Activated naive CD8-positive, alpha-beta T cell treated with anti-CD3 and anti-CD28 coated beads, Interleukin-2, amount 50 U/mL, for 24 hours (primary cell): ENCODE measurements at regions not wholly inside any gene's neighbourhood (a gene's known extent, or its start where the extent isn't known, plus 50 kb on each side); places are given as distances from the start of the nearest gene placed in this dataset.

ENCODE experiments used
- ATAC-seq: fragments of 150-1000 bp; cut with Tn5 transposase; one replicate; pipeline ENCODE4 v1.10.0; 2021
- DNase-seq: peaks from one replicate; pipeline ENCODE4 v3.0.0; 2021
- H3K27ac Mint-ChIP-seq: one replicate; pipeline ENCODE4 v1.8.0; 2021; ENCODE audit warnings: mild to moderate bottlenecking, mixed read lengths
- H3K27me3 Mint-ChIP-seq: one replicate; pipeline ENCODE4 v1.8.0; 2021; ENCODE audit warnings: mixed read lengths
- H3K36me3 Mint-ChIP-seq: one replicate; pipeline ENCODE4 v1.8.0; 2021; ENCODE audit warnings: low read depth, mixed read lengths
- H3K4me1 Mint-ChIP-seq: one replicate; pipeline ENCODE4 v1.8.0; 2021; ENCODE audit warnings: mixed read lengths
- H3K4me3 Mint-ChIP-seq: one replicate; pipeline ENCODE4 v1.8.0; 2021; ENCODE audit warnings: mild to moderate bottlenecking, moderate library complexity, mixed read lengths
- H3K9me3 Mint-ChIP-seq: one replicate; pipeline ENCODE4 v1.8.0; 2021; ENCODE audit warnings: mixed read lengths

DNA sequence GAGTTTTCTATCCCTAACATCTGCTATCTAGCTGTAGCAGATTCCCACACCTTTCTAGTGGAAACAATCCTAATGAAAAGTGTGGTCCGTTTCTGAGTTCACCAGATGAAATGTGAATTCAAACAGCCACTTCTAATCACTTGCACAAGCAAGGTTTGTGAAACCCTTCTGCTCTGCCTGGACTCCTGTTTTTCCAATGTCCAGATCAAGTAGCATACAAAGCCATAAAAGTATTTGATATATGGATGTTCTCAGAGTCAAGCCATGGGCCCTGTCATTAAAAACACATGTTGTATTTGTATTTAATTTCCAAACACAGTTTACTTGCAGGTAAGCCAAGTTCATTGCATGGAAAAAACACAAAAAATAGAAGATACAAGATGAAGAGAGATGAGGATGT, 570.4 kb downstream of the NR2F1-AS1 start:
- no peaks in the 10 kb centered on the region for H3K4me1 Mint-ChIP-seq
- H3K4me3 Mint-ChIP-seq: no peak overlapping the region

GRCh38 chr5:93010037-93010436, 571.0 kb downstream of the NR2F1-AS1 start:
- Mint-ChIP-seq H3K4me3 (no peak overlapping the region), H3K27ac (no peak overlapping the region), H3K36me3 (no peaks in the 10 kb centered on the region), H3K27me3 (no peaks in the 10 kb centered on the region), H3K9me3 (no peaks in the 10 kb centered on the region), H3K4me1 (no peaks in the 10 kb centered on the region)
- DNase-seq: no peak
- ATAC-seq: no peak

More for the DNA sequence above, 570.4 kb downstream of the NR2F1-AS1 start:
- H3K27ac Mint-ChIP-seq: no peak overlapping the region
- no peaks in the 10 kb centered on the region for H3K27me3 Mint-ChIP-seq
- DNase-seq: no peak
- H3K9me3 Mint-ChIP-seq: no peaks in the 10 kb centered on the region
- no peak for ATAC-seq
- no peaks in the 10 kb centered on the region for H3K36me3 Mint-ChIP-seq

DNA sequence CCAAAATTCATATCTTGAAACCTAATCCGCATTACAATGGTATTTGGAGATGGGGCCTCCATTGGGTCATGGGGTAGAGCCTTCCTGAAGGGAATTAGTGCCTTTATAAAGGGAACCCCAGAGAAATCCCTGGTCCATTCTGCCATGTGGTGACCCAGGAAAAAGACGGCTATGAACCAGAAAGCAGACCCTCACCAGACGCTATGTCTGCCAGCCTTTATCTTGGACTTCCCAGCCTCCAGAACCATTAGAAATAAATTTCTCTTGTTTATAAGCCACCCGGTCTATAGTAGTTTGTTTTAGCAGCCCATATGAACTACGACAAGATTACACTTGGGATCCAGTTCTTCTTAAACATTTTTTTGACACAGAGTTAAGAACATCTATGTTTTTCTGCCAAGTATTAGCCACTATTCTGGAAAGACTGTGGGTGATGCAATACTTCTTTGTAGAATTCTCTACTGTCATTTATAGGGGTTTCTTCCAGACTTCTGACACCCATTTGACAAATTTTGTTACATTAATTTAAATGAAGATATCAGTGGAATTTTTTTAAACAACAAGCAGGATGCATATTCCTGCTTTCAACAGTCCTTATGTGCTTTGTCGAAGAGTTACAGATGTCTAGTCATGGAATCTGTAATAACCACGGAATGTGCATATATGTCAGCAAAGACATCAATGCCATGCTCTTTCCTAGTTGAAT, 572.4 kb downstream of the NR2F1-AS1 start:
- ATAC-seq: no peak
- Mint-ChIP-seq H3K4me3 (no peak overlapping the region), H3K9me3 (no peaks in the 10 kb centered on the region), H3K36me3 (no peaks in the 10 kb centered on the region), H3K4me1 (no peaks in the 10 kb centered on the region), H3K27me3 (no peaks in the 10 kb centered on the region), H3K27ac (no peak overlapping the region)
- no peak for DNase-seq

- Mint-ChIP-seq H3K9me3 (no peaks in the 10 kb centered on the region), H3K36me3 (no peaks in the 10 kb centered on the region), H3K4me1 (no peaks in the 10 kb centered on the region), H3K27ac (no peak overlapping the region), H3K4me3 (no peak overlapping the region), H3K27me3 (no peaks in the 10 kb centered on the region)
- DNase-seq (no peak), ATAC-seq (no peak)
Measured at GRCh38 chr5:93006915-93007314, 574.1 kb downstream of the NR2F1-AS1 start.

DNA sequence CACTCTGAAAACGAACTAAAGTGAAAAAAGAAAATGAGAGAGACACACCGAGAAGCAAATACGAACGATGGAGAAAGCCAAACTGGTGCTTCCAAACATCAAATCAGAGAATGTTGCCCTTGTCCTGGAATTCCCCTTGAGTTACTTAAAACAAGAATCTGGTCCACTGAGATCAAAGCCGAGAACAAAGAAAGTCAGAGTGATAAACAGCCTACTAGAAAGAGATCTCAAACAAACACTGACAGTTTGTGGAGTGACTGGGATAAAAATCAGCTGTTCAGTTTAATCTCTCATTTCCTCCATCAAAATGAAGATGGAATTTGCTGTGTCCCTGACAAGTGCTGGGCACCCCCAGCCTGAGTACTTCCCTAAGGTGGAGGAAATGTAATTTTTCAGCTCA, 582.6 kb downstream of the NR2F1-AS1 start:
- DNase-seq (no peak), ATAC-seq (no peak)
- Mint-ChIP-seq H3K4me1 (no peaks in the 10 kb centered on the region), H3K4me3 (no peak overlapping the region), H3K27ac (no peak overlapping the region), H3K36me3 (no peaks in the 10 kb centered on the region), H3K27me3 (no peaks in the 10 kb centered on the region), H3K9me3 (peaks cover 8% of the 10 kb centered on the region)

DNA sequence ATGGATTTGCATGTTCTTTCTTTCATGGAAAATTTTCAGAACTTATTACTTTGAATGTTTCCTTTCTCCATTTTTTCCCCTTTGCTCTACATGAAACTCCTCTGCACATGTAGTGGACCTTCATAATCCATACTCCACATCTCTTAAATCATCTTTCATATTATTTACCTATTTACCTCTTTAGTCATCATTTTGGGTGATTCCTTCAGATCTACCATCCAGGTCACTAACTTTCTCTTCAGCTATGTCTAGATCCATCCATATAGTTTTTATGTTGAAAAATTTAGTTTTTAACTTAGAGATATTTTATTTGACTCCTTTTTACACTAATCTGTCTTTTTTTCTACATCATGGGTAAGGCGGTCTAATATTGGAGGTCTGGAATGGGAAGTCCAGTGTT, 586.6 kb downstream of the NR2F1-AS1 start:
- Mint-ChIP-seq H3K27me3 (no peaks in the 10 kb centered on the region), H3K4me1 (no peaks in the 10 kb centered on the region), H3K4me3 (no peak overlapping the region), H3K9me3 (peaks cover 10% of the 10 kb centered on the region), H3K36me3 (no peaks in the 10 kb centered on the region), H3K27ac (no peak overlapping the region)
- DNase-seq: no peak
- no peak for ATAC-seq

DNA sequence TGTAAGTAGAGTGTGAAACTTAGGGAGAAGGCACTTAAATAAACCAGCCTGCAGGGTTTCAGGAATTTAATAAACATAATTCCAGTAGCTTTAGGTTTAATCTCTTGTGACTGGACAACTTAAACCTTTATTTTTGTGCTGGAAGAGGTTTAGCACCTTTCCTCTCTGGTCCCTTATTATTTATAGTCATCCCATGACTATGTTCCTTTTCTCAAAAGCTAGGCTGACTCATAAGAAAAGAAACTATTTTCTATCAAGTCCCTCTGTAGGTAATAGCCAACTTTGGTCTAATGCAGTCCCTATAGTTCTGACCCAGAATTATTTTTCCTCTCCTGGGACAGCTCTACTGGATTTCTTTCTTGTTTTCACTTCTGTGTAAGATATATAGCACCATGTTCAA, 588.9 kb downstream of the NR2F1-AS1 start:
- H3K4me3 Mint-ChIP-seq: no peak overlapping the region
- H3K27ac Mint-ChIP-seq: no peak overlapping the region
- no peak for ATAC-seq
- no peaks in the 10 kb centered on the region for H3K27me3 Mint-ChIP-seq
- no peaks in the 10 kb centered on the region for H3K4me1 Mint-ChIP-seq
- H3K36me3 Mint-ChIP-seq: no peaks in the 10 kb centered on the region
- no peak for DNase-seq
- H3K9me3 Mint-ChIP-seq: peaks cover 18% of the 10 kb centered on the region

DNA sequence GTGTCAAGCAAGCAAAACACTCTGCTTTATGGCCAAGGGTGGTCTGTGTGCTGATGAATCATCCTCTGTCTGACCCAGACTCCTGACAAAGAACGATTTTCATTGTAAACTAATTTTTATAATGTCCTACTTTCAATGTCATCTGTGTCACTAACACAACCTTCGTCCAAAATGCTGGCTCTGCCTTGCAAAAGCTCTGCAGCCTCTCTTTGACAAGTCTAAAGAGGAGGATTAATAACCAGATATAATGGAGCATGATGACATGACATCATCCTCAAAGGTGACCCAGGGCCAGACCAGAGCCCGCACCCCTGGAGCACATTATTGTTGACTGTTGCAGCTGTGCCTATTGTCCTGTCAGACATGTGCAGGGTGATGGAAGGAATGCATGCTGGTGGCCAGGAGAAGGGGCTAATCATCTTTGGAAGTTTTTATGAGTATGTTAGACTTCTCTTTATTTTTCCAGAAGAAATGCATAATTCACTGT, 589.4 kb downstream of the NR2F1-AS1 start:
- H3K27me3 Mint-ChIP-seq: no peaks in the 10 kb centered on the region
- no peak overlapping the region for H3K27ac Mint-ChIP-seq
- H3K4me1 Mint-ChIP-seq: no peaks in the 10 kb centered on the region
- no peak overlapping the region for H3K4me3 Mint-ChIP-seq
- DNase-seq (no peak), ATAC-seq (no peak)
- H3K36me3 Mint-ChIP-seq: no peaks in the 10 kb centered on the region
- peaks cover 18% of the 10 kb centered on the region for H3K9me3 Mint-ChIP-seq

GRCh38 chr5:92990771-92991170, 590.2 kb downstream of the NR2F1-AS1 start:
- no peaks in the 10 kb centered on the region for H3K36me3 Mint-ChIP-seq
- H3K4me1 Mint-ChIP-seq: no peaks in the 10 kb centered on the region
- H3K9me3 Mint-ChIP-seq: peaks cover 18% of the 10 kb centered on the region
- ATAC-seq (no peak), DNase-seq (no peak)
- H3K4me3 Mint-ChIP-seq: no peak overlapping the region
- H3K27me3 Mint-ChIP-seq: no peaks in the 10 kb centered on the region
- H3K27ac Mint-ChIP-seq: no peak overlapping the region

GRCh38 chr5:92981001-92981400, 600.0 kb downstream of the NR2F1-AS1 start:
- H3K4me1 Mint-ChIP-seq: no peaks in the 10 kb centered on the region
- H3K9me3 Mint-ChIP-seq: no peaks in the 10 kb centered on the region
- H3K27me3 Mint-ChIP-seq: no peaks in the 10 kb centered on the region
- H3K27ac Mint-ChIP-seq: no peak overlapping the region
- no peak overlapping the region for H3K4me3 Mint-ChIP-seq
- DNase-seq (no peak), ATAC-seq (no peak)
- no peaks in the 10 kb centered on the region for H3K36me3 Mint-ChIP-seq

- no peaks in the 10 kb centered on the region for H3K9me3 Mint-ChIP-seq
- no peak for ATAC-seq
- H3K4me3 Mint-ChIP-seq: no peak overlapping the region
- H3K4me1 Mint-ChIP-seq: no peaks in the 10 kb centered on the region
- no peaks in the 10 kb centered on the region for H3K27me3 Mint-ChIP-seq
- no peak for DNase-seq
- no peaks in the 10 kb centered on the region for H3K36me3 Mint-ChIP-seq
- no peak overlapping the region for H3K27ac Mint-ChIP-seq
Measured at GRCh38 chr5:92980491-92980890, 600.5 kb downstream of the NR2F1-AS1 start.

DNA sequence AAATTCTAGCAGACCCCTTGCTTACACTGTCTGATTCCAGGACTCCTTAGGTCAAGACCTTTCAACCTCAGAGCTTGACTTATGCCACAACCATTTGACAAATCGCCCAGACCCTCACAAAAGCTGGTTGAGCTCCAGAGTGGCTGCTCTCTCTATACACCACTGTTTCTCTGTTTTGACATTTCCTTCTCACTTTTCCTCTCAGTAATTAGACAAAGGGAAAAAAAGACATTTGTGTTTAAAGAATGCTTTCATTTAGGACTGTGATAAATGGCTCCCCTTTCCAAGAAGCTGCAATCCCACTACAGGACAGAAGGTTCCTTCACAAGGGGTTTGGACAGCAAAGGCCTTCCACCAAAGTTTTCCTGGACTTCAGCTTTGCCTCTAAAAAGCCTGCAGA, 601.3 kb downstream of the NR2F1-AS1 start:
- Mint-ChIP-seq H3K9me3 (peaks cover 3% of the 10 kb centered on the region), H3K4me3 (no peak overlapping the region), H3K36me3 (no peaks in the 10 kb centered on the region), H3K4me1 (no peaks in the 10 kb centered on the region), H3K27me3 (no peaks in the 10 kb centered on the region), H3K27ac (no peak overlapping the region)
- DNase-seq (no peak), ATAC-seq (no peak)

GRCh38 chr5:92977846-92978540, 603.0 kb downstream of the NR2F1-AS1 start:
- Mint-ChIP-seq H3K27ac (no peak overlapping the region), H3K4me3 (no peak overlapping the region), H3K9me3 (peaks cover 8% of the 10 kb centered on the region), H3K27me3 (no peaks in the 10 kb centered on the region), H3K4me1 (no peaks in the 10 kb centered on the region), H3K36me3 (no peaks in the 10 kb centered on the region)
- ATAC-seq (no peak), DNase-seq (no peak)

DNA sequence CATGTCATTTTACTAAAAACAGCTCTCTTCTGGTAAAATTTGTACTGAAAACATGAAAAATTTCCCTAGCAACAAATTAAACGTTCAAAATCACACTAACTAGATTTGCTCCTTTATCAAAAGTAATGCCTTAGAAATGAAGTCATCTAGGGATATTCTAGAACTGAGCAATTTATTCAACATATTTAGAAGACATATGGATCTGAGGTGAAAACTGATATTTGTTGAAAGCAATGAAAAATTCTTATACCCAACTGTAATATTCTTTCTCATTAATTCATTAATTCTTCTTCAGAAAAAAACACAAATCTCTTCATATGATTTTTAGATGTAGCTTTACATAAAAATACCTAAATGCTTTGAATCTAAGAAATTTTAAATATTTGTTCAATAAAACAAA, 604.9 kb downstream of the NR2F1-AS1 start:
- Mint-ChIP-seq H3K27ac (no peak overlapping the region), H3K27me3 (no peaks in the 10 kb centered on the region), H3K36me3 (no peaks in the 10 kb centered on the region), H3K4me1 (no peaks in the 10 kb centered on the region), H3K4me3 (no peak overlapping the region), H3K9me3 (peaks cover 8% of the 10 kb centered on the region)
- ATAC-seq (no peak), DNase-seq (no peak)

GRCh38 chr5:92969781-92970237, 611.2 kb downstream of the NR2F1-AS1 start:
- peaks cover 5% of the 10 kb centered on the region for H3K9me3 Mint-ChIP-seq
- H3K27me3 Mint-ChIP-seq: no peaks in the 10 kb centered on the region
- H3K36me3 Mint-ChIP-seq: no peaks in the 10 kb centered on the region
- no peak for DNase-seq
- ATAC-seq: no peak
- no peaks in the 10 kb centered on the region for H3K4me1 Mint-ChIP-seq
- no peak overlapping the region for H3K4me3 Mint-ChIP-seq
- H3K27ac Mint-ChIP-seq: no peak overlapping the region
